H1 (cell line): ENCODE measurements at regions not wholly inside any gene's neighbourhood (a gene's known extent, or its start where the extent isn't known, plus 50 kb on each side); places are given as distances from the start of the nearest gene placed in this dataset.

Experiments
- ASH2L ChIP-seq: fragments of 200-600, 300-600 bp; sonication (generic); IDR thresholded peaks from one replicate; pipeline ENCODE4 v1.7.1; 2017; ENCODE audit warnings: low read length
- CTCF ChIP-seq, 3 experiments: IDR thresholded peaks; 1 replicate in 2 of 3; 2 replicates in 1 of 3; pipeline versions ENCODE4 v1.5.1 to v1.6.1; 2011; ENCODE audit warnings: low read length in 3 of 3, mild to moderate bottlenecking in 3 of 3, inconsistent platforms in 2 of 3, low read depth in 1 of 3, moderate library complexity in 1 of 3; ENCODE audit not compliant: insufficient read depth in 1 of 3; ENCODE audit errors: control extremely low read depth in 1 of 3
- EZH2 ChIP-seq: fragments of 200-600 bp; sonication (generic); IDR thresholded peaks from 2 replicates; pipeline ENCODE4 v1.7.1; 2012; ENCODE audit warnings: low read depth, mild to moderate bottlenecking, moderate library complexity, low read length, inconsistent platforms; ENCODE audit not compliant: severe bottlenecking

- TF ChIP-seq ASH2L: no peak
- no peak for TF ChIP-seq EZH2
- no peak for TF ChIP-seq CTCF (IDR thresholded peaks at IDR 0.05; ENCODE audit: control extremely low read depth in 1 of 3, insufficient read depth in 1 of 3, low read depth in 1 of 3, low read length in 3 of 3)
Observed at GRCh38 chr10:3631701-3632330, 153.2 kb downstream of the KLF6 start.
